ENCODE measurements at regions not wholly inside any gene's neighbourhood (a gene's known extent, or its start where the extent isn't known, plus 50 kb on each side); places are given as distances from the start of the nearest gene placed in this dataset.
A peak's percentile ranks its signal among the peaks of the same experiment; 100 is the strongest.

GRCh38 chr16:85237817-85238216 is 125.5 kb upstream of the CIBAR2 start:
- no peak for TF ChIP-seq CTCF (conservative IDR thresholded peaks at IDR 0.05)
- no peak for DNase-seq
- Mint-ChIP-seq H3K27me3 (ENCODE audit: low read depth) (peaks cover 1% of the 10 kb centered on the region), H3K9me3 (no peaks in the 10 kb centered on the region; a peak in 1 of 5 replicates), H3K4me1 (peaks cover 31 to 60% of the 10 kb centered on the region in 2 experiments), H3K4me3 (no peak overlapping the region), H3K27ac (peak overlapping the region in 1 of 3 experiments; percentile 58; a peak in 1 of 7 replicates), H3K36me3 (ENCODE audit: insufficient read depth in 1 of 3, low read depth in 3 of 3) (no peaks in the 10 kb centered on the region)
- Histone ChIP-seq H4K5ac (ENCODE audit: insufficient read length, low read depth, low read length) (no peak overlapping the region), H3K27ac (ENCODE audit: insufficient read length, low read depth, low read length) (no peak overlapping the region), H3K4ac (ENCODE audit: low read depth, low read length) (no peak overlapping the region), H2BK12ac (ENCODE audit: insufficient read length, low read depth, low read length) (no peak overlapping the region), H3K79me2 (ENCODE audit: insufficient read depth, low read length) (no peaks in the 10 kb centered on the region), H3K4me1 (ENCODE audit: insufficient read depth, low read length) (no peaks in the 10 kb centered on the region), H3K18ac (ENCODE audit: insufficient read length, low read depth, low read length) (no peak overlapping the region), H3K4me2 (ENCODE audit: insufficient read depth, insufficient read length, low read length) (no peak overlapping the region), H2BK20ac (ENCODE audit: low read depth, low read length, poor library complexity, severe bottlenecking) (no peak overlapping the region), H3K9ac (ENCODE audit: extremely low read depth, insufficient read length, low read length) (no peak overlapping the region), H4K91ac (ENCODE audit: insufficient read length, low read depth, low read length) (no peak overlapping the region), H3K56ac (ENCODE audit: insufficient read length, low read depth, low read length) (no peak overlapping the region), H2AFZ (ENCODE audit: low read length) (no peak overlapping the region), H3K23me2 (ENCODE audit: insufficient read length, low read depth, low read length, poor library complexity, severe bottlenecking) (peaks cover 8% of the 10 kb centered on the region), H3K27me3 (ENCODE audit: insufficient read depth, low read length) (no peaks in the 10 kb centered on the region), H2BK5ac (ENCODE audit: insufficient read length, low read length) (no peak overlapping the region), H3T11ph (ENCODE audit: low read length) (no peak overlapping the region), H3K23ac (ENCODE audit: insufficient read length, low read depth, low read length) (no peak overlapping the region), H2BK120ac (ENCODE audit: low read depth, low read length, poor library complexity, severe bottlenecking) (no peak overlapping the region), H3K79me1 (ENCODE audit: insufficient read depth, low read depth, low read length, poor library complexity, severe bottlenecking) (peaks cover 3% of the 10 kb centered on the region), H2AK5ac (ENCODE audit: insufficient read length, low read length) (no peak overlapping the region), H3K14ac (ENCODE audit: insufficient read depth, low read length) (no peak overlapping the region), H4K20me1 (ENCODE audit: control insufficient read depth, insufficient read depth, insufficient read length) (no peaks in the 10 kb centered on the region), H3K9me3 (ENCODE audit: control insufficient read depth, low read depth, low read length) (no peaks in the 10 kb centered on the region), H4K8ac (replicated peaks; ENCODE audit: insufficient read length, low read depth, low read length) (no peak overlapping the region), H2BK15ac (ENCODE audit: low read depth, low read length) (no peak overlapping the region)
- WGBS (ENCODE audit: extremely low coverage, insufficient read length, low lambda C conversion rate), result no CpG with 5 or more reads among the region's 6 CpGs

Data from H9 (cell line).